HepG2 (cell line): ENCODE measurements at regions not wholly inside any gene's neighbourhood (a gene's known extent, or its start where the extent isn't known, plus 50 kb on each side); places are given as distances from the start of the nearest gene placed in this dataset.

Experiments
- ATAC-seq: fragments of 200-7000 bp; cut with Tn5 transposase; 3 replicates; pipeline ENCODE4 v1.9.1; 2020; ENCODE audit warnings: mild to moderate bottlenecking, moderate library complexity
- BruUV-seq: library from RNA; stranded (reverse); fragments of 400-500 nt; replicated peaks from 2 replicates; lab custom pipeline; 2021; lab: Mats Ljungman, UMichigan
- CTCF ChIA-PET: fragments of 300-600 bp; formaldehyde crosslinking; extraction: SDS; loops from one replicate; lab custom pipeline; 2021; ENCODE audit warnings: low total read pairs, inconsistent platforms, low intra/inter-chr PET ratio; lab: Yijun Ruan, JAX
- POLR2A ChIA-PET: fragments of 350-600 bp; sonication (Branson Sonifier 250); formaldehyde crosslinking; loops from one replicate; lab custom pipeline; 2020; ENCODE audit warnings: antibody characterized with exemption, inconsistent platforms; lab: Yijun Ruan, JAX
- DNase-seq: peaks from one replicate; pipeline ENCODE4 v3.0.0-alpha.2; 2015; ENCODE audit warnings: low spot score
- FAIRE-seq: peaks from 3 replicates; lab custom pipeline; 2011; peaks lifted over from hg19 to GRCh38; lab: Jason Lieb, UNC
- H2AFZ ChIP-seq: one replicate; pipeline ENCODE4 v1.6.1; 2011; ENCODE audit warnings: low read length, inconsistent platforms
- H3K27ac ChIP-seq: fragments of 300-600 bp; 3 replicates; pipeline ENCODE4 v1.8.0; 2011; ENCODE audit warnings: mixed run types, mild to moderate bottlenecking, mixed read lengths, low read length, inconsistent platforms; ENCODE audit not compliant: insufficient read depth; ENCODE audit errors: extremely low read length
- H3K27me3 ChIP-seq, 2 experiments: fragments of 200-600 bp in 1 of 2; 2 replicates in 1 of 2; 3 replicates in 1 of 2; pipeline versions ENCODE4 v1.6.0 to v1.8.0; 2011; ENCODE audit warnings: low read length in 2 of 2, mild to moderate bottlenecking in 2 of 2, moderate library complexity in 2 of 2, inconsistent platforms in 1 of 2; ENCODE audit not compliant: insufficient read depth in 2 of 2, control insufficient read depth in 1 of 2
- H3K36me3 ChIP-seq, 2 experiments: fragments of 200-600 bp in 1 of 2; replicated peaks in 1 of 2; 2 replicates in 1 of 2; 3 replicates in 1 of 2; pipeline versions ENCODE4 v1.5.1 to v1.8.0; 2011; ENCODE audit warnings: low read length in 2 of 2, inconsistent platforms in 1 of 2; ENCODE audit not compliant: insufficient read depth in 2 of 2, control insufficient read depth in 1 of 2
- H3K4me1 ChIP-seq: 2 replicates; pipeline ENCODE4 v1.5.1; 2012; ENCODE audit warnings: low read length, inconsistent platforms; ENCODE audit not compliant: insufficient read depth
- H3K4me2 ChIP-seq: 2 replicates; pipeline ENCODE4 v1.6.0; 2011; ENCODE audit warnings: low read depth, low read length, inconsistent platforms
- H3K4me3 ChIP-seq, 3 experiments: fragments of 200-600 bp in 1 of 3; sonication (generic), shearing (Covaris generic) in 1 of 3; replicated peaks in 1 of 3; 2 replicates each; pipeline ENCODE4 v1.5.1; 2011 to 2016; ENCODE audit warnings: low read length in 3 of 3, inconsistent platforms in 2 of 3, low read depth in 2 of 3, mild to moderate bottlenecking in 2 of 3, control low read depth in 1 of 3, mixed read lengths in 1 of 3; ENCODE audit not compliant: insufficient read depth in 1 of 3
- H3K79me2 ChIP-seq: one replicate; pipeline ENCODE4 v1.6.1; 2011; ENCODE audit warnings: low read length, inconsistent platforms; ENCODE audit not compliant: insufficient read depth
- H3K9ac ChIP-seq: 2 replicates; pipeline ENCODE4 v1.6.0; 2011; ENCODE audit warnings: mild to moderate bottlenecking, low read depth, low read length, inconsistent platforms; ENCODE audit not compliant: insufficient read depth
- H3K9me3 ChIP-seq: 2 replicates; pipeline ENCODE4 v1.5.1; 2012; ENCODE audit warnings: mild to moderate bottlenecking, low read length
- H4K20me1 ChIP-seq: 2 replicates; pipeline ENCODE4 v1.6.0; 2011; ENCODE audit warnings: inconsistent platforms, mild to moderate bottlenecking, low read length, moderate library complexity; ENCODE audit not compliant: insufficient read depth
- ERF ChIP-seq: IDR thresholded peaks from 2 replicates; pipeline ENCODE4 v1.6.1; 2018; ENCODE audit warnings: missing biosample characterization, missing genetic modification reagents
- HBP1 ChIP-seq: IDR thresholded peaks from 2 replicates; pipeline ENCODE4 v1.6.1; 2016; ENCODE audit warnings: low read depth, control low read depth
- LCORL ChIP-seq, 2 experiments: fragments of 450-650 bp in 1 of 2; sonication (generic) in 1 of 2; formaldehyde crosslinking in 1 of 2; IDR thresholded peaks; 2 replicates each; pipeline versions ENCODE4 v1.5.0 to v1.6.1; 2017 to 2020; ENCODE audit warnings: antibody characterized with exemption in 1 of 2, missing genetic modification reagents in 1 of 2
- MAFF ChIP-seq: IDR thresholded peaks from 2 replicates; pipeline ENCODE4 v1.6.1; 2011; ENCODE audit warnings: low read depth, low read length, improper control_type of control experiment
- MAFK ChIP-seq, 2 experiments: IDR thresholded peaks in 1 of 2; conservative IDR thresholded peaks in 1 of 2; 2 replicates each; pipeline ENCODE4 v1.6.1; 2011; ENCODE audit warnings: improper control_type of control experiment in 2 of 2, low read length in 2 of 2
- MATR3 ChIP-seq: sonication (generic); formaldehyde crosslinking; IDR thresholded peaks from 2 replicates; pipeline ENCODE4 v1.4.0; 2020; ENCODE audit warnings: missing genetic modification reagents
- MAX ChIP-seq: IDR thresholded peaks from 2 replicates; pipeline ENCODE4 v1.6.1; 2012; ENCODE audit warnings: inconsistent platforms
- PAXIP1 ChIP-seq: sonication (generic); formaldehyde crosslinking; conservative IDR thresholded peaks from 2 replicates; pipeline ENCODE4 v1.4.0; 2020; ENCODE audit warnings: mild to moderate bottlenecking, missing genetic modification reagents, moderate library complexity
- SOX6 ChIP-seq, 2 experiments: fragments of 450-650 bp in 1 of 2; sonication (generic) in 1 of 2; formaldehyde crosslinking in 1 of 2; IDR thresholded peaks; 2 replicates each; pipeline versions ENCODE4 v1.4.0 to v1.6.1; 2017 to 2020; ENCODE audit warnings: antibody characterized with exemption in 1 of 2, mild to moderate bottlenecking in 1 of 2, missing genetic modification reagents in 1 of 2
- XBP1 ChIP-seq: sonication (generic); formaldehyde crosslinking; IDR thresholded peaks from 2 replicates; pipeline ENCODE4 v1.5.0; 2020; ENCODE audit warnings: missing genetic modification reagents
- YEATS4 ChIP-seq: sonication (generic); formaldehyde crosslinking; IDR thresholded peaks from 2 replicates; pipeline ENCODE4 v1.4.0; 2020; ENCODE audit warnings: missing genetic modification reagents, borderline replicate concordance
- ZBTB25 ChIP-seq: IDR thresholded peaks from 2 replicates; pipeline ENCODE4 v1.6.1; 2018; ENCODE audit warnings: missing genetic modification reagents
- ZHX1 ChIP-seq: sonication (generic); formaldehyde crosslinking; IDR thresholded peaks from 2 replicates; pipeline ENCODE4 v1.8.1; 2022; ENCODE audit warnings: low read depth, mild to moderate bottlenecking, missing genetic modification reagents
- ZNF431 ChIP-seq: sonication (generic); formaldehyde crosslinking; IDR thresholded peaks from 2 replicates; pipeline ENCODE4 v1.9.0; 2022; ENCODE audit warnings: missing genetic modification reagents, low read depth, mild to moderate bottlenecking, borderline replicate concordance
- WGBS: methylation state at CpG from one replicate; pipeline ENCODE4 v1.1.6; 2017; ENCODE audit warnings: low lambda C conversion rate; 5-methylcytosine and 5-hydroxymethylcytosine counted together
- in situ Hi-C: cut with HindIII; loops from 2 replicates; pipeline ENCODE4 v1.10.0; 2017; ENCODE audit warnings: low pct_unique_long_range_greater_than_20kb; ENCODE audit not compliant: extremely low pct_ligation_motif_present
- intact Hi-C: fragments of 100-400 bp; cut with micrococcal nuclease; formaldehyde crosslinking; loops from one replicate; pipeline ENCODE4 v1.10.0; 2022; ENCODE audit not compliant: unreplicated experiment

GRCh38 chr20:57103146-57103800 lies 163.2 kb downstream of the BMP7 start:
- in situ Hi-C loops = no loop called here
- BruUV-seq = no TSS peak

More at GRCh38 chr20:57103146-57103800, 163.2 kb downstream of the BMP7 start:
- Histone ChIP-seq H3K27me3 (peaks cover 2 to 20% of the 10 kb centered on the region in 2 experiments; a peak in 3 of 5 replicates), H3K4me1 (no peaks in the 10 kb centered on the region), H2AFZ (no peak overlapping the region), H3K27ac (no peak overlapping the region), H3K4me3 (no peak overlapping the region), H4K20me1 (no peaks in the 10 kb centered on the region), H3K9me3 (no peaks in the 10 kb centered on the region), H3K36me3 (no peaks in the 10 kb centered on the region), H3K79me2 (no peaks in the 10 kb centered on the region), H3K9ac (no peak overlapping the region), H3K4me2 (no peak overlapping the region)
- ATAC-seq (no peak), DNase-seq (no peak), FAIRE-seq (no peak)
- TF ChIP-seq ZBTB25 (CRISPR knock-in tag) (no peak), MAX (no peak), MATR3 (CRISPR knock-in tag) (no peak), ERF (no peak), PAXIP1 (CRISPR knock-in tag) (no peak), MAFF (0 out of 2 replicates have a peak, but pooled peaks have one; percentile 45), YEATS4 (CRISPR knock-in tag) (no peak), XBP1 (CRISPR knock-in tag) (no peak), MAFK (conservative IDR thresholded peaks at IDR 0.05 in 1 of 2, IDR thresholded peaks at IDR 0.05 in 1 of 2; ENCODE audit: low read length in 2 of 2) (peak in 1 of 2 experiments; percentile 71; a peak in 3 of 4 replicates), ZNF431 (CRISPR knock-in tag) (no peak), ZHX1 (CRISPR knock-in tag) (no peak), LCORL (IDR thresholded peaks at IDR 0.05) (no peak), LCORL (CRISPR knock-in tag; IDR thresholded peaks at IDR 0.05) (no peak), HBP1 (CRISPR knock-in tag) (no peak), SOX6 (IDR thresholded peaks at IDR 0.05) (no peak), SOX6 (CRISPR knock-in tag; IDR thresholded peaks at IDR 0.05) (no peak)
- ChIA-PET POLR2A (no interaction called here), CTCF (no interaction called here)
- intact Hi-C loops = no loop called here
- WGBS = 33% methylated on average over 11 of the region's 11 CpGs
